Endothelial cell of umbilical vein (primary cell): ENCODE measurements at regions not wholly inside any gene's neighbourhood (a gene's known extent, or its start where the extent isn't known, plus 50 kb on each side); places are given as distances from the start of the nearest gene placed in this dataset.

Experiments used
- BruUV-seq: library from RNA; stranded (reverse); fragments of 400-500 nt; replicated peaks from 2 replicates; lab custom pipeline; 2021; lab: Mats Ljungman, UMichigan
- CTCF ChIA-PET: fragments of 300-600, 350-600 bp; sonication (Branson Sonifier 250); formaldehyde crosslinking; loops from one replicate; lab custom pipeline; 2021; ENCODE audit warnings: antibody characterized with exemption, inconsistent platforms; lab: Charles Lee
- POLR2A ChIA-PET: fragments of 300-600, 350-600 bp; sonication (Branson Sonifier 250); formaldehyde crosslinking; loops from one replicate; lab custom pipeline; 2021; ENCODE audit warnings: antibody characterized with exemption, inconsistent platforms; lab: Charles Lee
- DNase-seq: peaks from one replicate; pipeline ENCODE4 v3.0.0-alpha.2; 2011; ENCODE audit warnings: low read depth, low spot score
- FAIRE-seq: peaks from 2 replicates; lab custom pipeline; 2011; peaks lifted over from hg19 to GRCh38; lab: Jason Lieb, UNC
- H2AFZ ChIP-seq: 2 replicates; pipeline ENCODE4 v1.6.0; 2012; ENCODE audit warnings: low read depth, low read length, control low read depth, inconsistent platforms
- H3K27ac ChIP-seq: 2 replicates; pipeline ENCODE4 v1.5.1; 2011; ENCODE audit warnings: low read depth, mild to moderate bottlenecking, control low read depth, low read length, moderate library complexity; ENCODE audit not compliant: insufficient read depth
- H3K27me3 ChIP-seq, 2 experiments: 2 replicates each; pipeline versions ENCODE4 v1.6.0 to v1.6.1; 2011; ENCODE audit warnings: low read length in 2 of 2, mixed read lengths in 1 of 2; ENCODE audit not compliant: control insufficient read depth in 2 of 2, insufficient read depth in 2 of 2
- H3K36me3 ChIP-seq, 2 experiments: 2 replicates in 1 of 2; 3 replicates in 1 of 2; pipeline ENCODE4 v1.5.1; 2011; ENCODE audit warnings: low read length in 2 of 2, mild to moderate bottlenecking in 1 of 2, moderate library complexity in 1 of 2; ENCODE audit not compliant: control insufficient read depth in 2 of 2, insufficient read depth in 2 of 2; ENCODE audit errors: extremely low read depth in 1 of 2
- H3K4me1 ChIP-seq: 3 replicates; pipeline ENCODE4 v1.5.1; 2011; ENCODE audit warnings: mild to moderate bottlenecking, low read length; ENCODE audit not compliant: control insufficient read depth, insufficient read depth; ENCODE audit errors: extremely low read depth
- H3K4me2 ChIP-seq: 2 replicates; pipeline ENCODE4 v1.6.1; 2011; ENCODE audit warnings: low read length, control low read depth, mixed read lengths; ENCODE audit not compliant: insufficient read depth
- H3K4me3 ChIP-seq, 3 experiments: fragments of 200-600 bp in 1 of 3; sonication (generic), shearing (Covaris generic) in 1 of 3; replicated peaks in 1 of 3; 2 replicates each; pipeline ENCODE4 v1.5.1; 2011 to 2016; ENCODE audit warnings: control low read depth in 3 of 3, low read length in 3 of 3, mild to moderate bottlenecking in 2 of 3, inconsistent platforms in 1 of 3, low read depth in 1 of 3, moderate library complexity in 1 of 3; ENCODE audit not compliant: insufficient read depth in 1 of 3
- H3K79me2 ChIP-seq: 2 replicates; pipeline ENCODE4 v1.6.0; 2012; ENCODE audit warnings: low read length, inconsistent platforms; ENCODE audit not compliant: control insufficient read depth, insufficient read depth
- H3K9ac ChIP-seq: replicated peaks from 2 replicates; pipeline ENCODE3; 2011; ENCODE audit warnings: low read length, control low read depth; ENCODE audit not compliant: insufficient read depth; ENCODE audit errors: extremely low read depth
- H3K9me1 ChIP-seq: replicated peaks from 3 replicates; pipeline ENCODE4 v1.6.0; 2011; ENCODE audit warnings: mild to moderate bottlenecking, low read length; ENCODE audit not compliant: control insufficient read depth, insufficient read depth; ENCODE audit errors: extremely low read depth
- H3K9me3 ChIP-seq: replicated peaks from 2 replicates; pipeline ENCODE4 v1.5.1; 2012; ENCODE audit warnings: low read length, inconsistent platforms; ENCODE audit not compliant: control insufficient read depth, insufficient read depth
- H4K20me1 ChIP-seq: replicated peaks from 2 replicates; pipeline ENCODE3; 2011; ENCODE audit warnings: mild to moderate bottlenecking, low read length; ENCODE audit not compliant: control insufficient read depth, insufficient read depth; ENCODE audit errors: extremely low read depth
- EZH2 ChIP-seq: IDR thresholded peaks from 2 replicates; pipeline ENCODE4 v1.6.1; 2012; ENCODE audit warnings: borderline replicate concordance, low read depth, mild to moderate bottlenecking, moderate library complexity, low read length, inconsistent platforms; ENCODE audit not compliant: severe bottlenecking
- FOS ChIP-seq: IDR thresholded peaks from 2 replicates; pipeline ENCODE4 v1.6.1; 2011; ENCODE audit warnings: mild to moderate bottlenecking, low read length, moderate library complexity, borderline replicate concordance; ENCODE audit not compliant: insufficient read depth
- GATA2 ChIP-seq: IDR thresholded peaks from 2 replicates; pipeline ENCODE4 v1.7.0; 2011; ENCODE audit warnings: low read depth, mild to moderate bottlenecking, moderate library complexity, mixed read lengths, low read length; ENCODE audit not compliant: insufficient read length, insufficient read depth
- JUN ChIP-seq: IDR thresholded peaks from 2 replicates; pipeline ENCODE4 v1.6.1; 2011; ENCODE audit warnings: borderline replicate concordance, low read depth; ENCODE audit not compliant: insufficient read length, insufficient read depth
- MYC ChIP-seq: IDR thresholded peaks from one replicate; pipeline ENCODE4 v1.6.1; 2011; ENCODE audit warnings: mild to moderate bottlenecking, low read depth, low read length
- POLR2A ChIP-seq: IDR thresholded peaks from 2 replicates; pipeline ENCODE4 v1.6.1; 2012; ENCODE audit warnings: low read depth, mild to moderate bottlenecking, control low read depth, low read length
- POLR2AphosphoS5 ChIP-seq: IDR thresholded peaks from 2 replicates; pipeline ENCODE4 v1.6.1; 2012; ENCODE audit warnings: low read depth, mild to moderate bottlenecking, control low read depth, low read length, moderate library complexity; ENCODE audit not compliant: insufficient read depth
- dilution Hi-C: fragments of 300-500 bp; cut with MboI; formaldehyde crosslinking; loops from one replicate; pipeline ENCODE4 v1.15.0; 2019; ENCODE audit warnings: low sequenced_read_pairs; ENCODE audit not compliant: extremely low pct_ligation_motif_present
- intact Hi-C: fragments of 100-400 bp; cut with micrococcal nuclease; formaldehyde crosslinking; loops from one replicate; pipeline ENCODE4 v1.10.0; 2022
- TF ChIP-seq, protein P1 (sequence below): IDR thresholded peaks from 2 replicates; pipeline ENCODE4 v1.6.1; 2011; ENCODE audit not compliant: insufficient read depth, insufficient read length
- TF ChIP-seq, protein P2 (sequence below), 2 donors: IDR thresholded peaks; 1 replicate in 1 of 2; 2 replicates in 1 of 2; pipeline ENCODE4 v1.5.1; 2011; ENCODE audit warnings: low read length in 2 of 2, mild to moderate bottlenecking in 2 of 2, moderate library complexity in 2 of 2, control low read depth in 1 of 2, inconsistent platforms in 1 of 2, low read depth in 1 of 2; ENCODE audit not compliant: insufficient read depth in 1 of 2; ENCODE audit errors: extremely low read depth in 1 of 2

DNA sequence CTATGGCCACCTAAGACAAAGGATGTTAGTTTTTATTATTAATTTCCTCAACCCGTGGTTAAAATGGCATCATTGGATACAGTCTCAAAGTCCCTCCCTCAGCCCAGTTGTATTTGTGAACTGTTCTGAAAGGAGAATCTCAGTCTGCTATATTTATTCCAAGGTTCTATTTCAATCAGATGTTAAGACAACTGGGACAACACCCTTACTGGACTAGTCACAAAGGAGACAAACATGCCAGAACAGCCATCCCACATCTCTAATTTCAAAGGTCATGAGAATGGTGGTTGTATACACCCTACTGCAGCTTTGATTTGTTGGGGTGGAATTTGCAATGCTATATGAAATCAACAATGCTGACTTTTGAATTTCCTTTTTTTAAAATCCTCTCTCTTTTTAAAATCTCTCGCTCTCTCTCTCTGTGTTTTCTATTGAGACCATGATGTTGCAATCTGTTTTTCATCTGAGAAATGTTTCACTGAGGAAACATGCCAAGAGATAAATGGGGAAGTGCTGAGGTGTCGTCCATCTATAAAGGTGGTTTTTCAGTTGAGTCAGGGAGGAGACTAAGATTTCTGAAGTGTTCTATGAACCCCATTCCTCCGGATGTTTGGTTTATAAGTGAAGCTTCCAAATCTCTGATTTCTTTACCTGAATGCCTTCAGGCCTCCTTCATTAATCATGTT, 201.5 kb upstream of the GATB start:
- H3K9me1 ChIP-seq: no peaks in the 10 kb centered on the region
- BruUV-seq: no TSS peak
- FAIRE-seq (no peak), DNase-seq (no peak)
- no peak overlapping the region for H3K9ac ChIP-seq
- no peak for TF ChIP-seq JUN
- no peak for TF ChIP-seq POLR2AphosphoS5
- TF ChIP-seq, protein P1, sequence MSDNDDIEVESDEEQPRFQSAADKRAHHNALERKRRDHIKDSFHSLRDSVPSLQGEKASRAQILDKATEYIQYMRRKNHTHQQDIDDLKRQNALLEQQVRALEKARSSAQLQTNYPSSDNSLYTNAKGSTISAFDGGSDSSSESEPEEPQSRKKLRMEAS: no peak
- TF ChIP-seq FOS: no peak
- TF ChIP-seq GATA2: no peak
- TF ChIP-seq, protein P2, sequence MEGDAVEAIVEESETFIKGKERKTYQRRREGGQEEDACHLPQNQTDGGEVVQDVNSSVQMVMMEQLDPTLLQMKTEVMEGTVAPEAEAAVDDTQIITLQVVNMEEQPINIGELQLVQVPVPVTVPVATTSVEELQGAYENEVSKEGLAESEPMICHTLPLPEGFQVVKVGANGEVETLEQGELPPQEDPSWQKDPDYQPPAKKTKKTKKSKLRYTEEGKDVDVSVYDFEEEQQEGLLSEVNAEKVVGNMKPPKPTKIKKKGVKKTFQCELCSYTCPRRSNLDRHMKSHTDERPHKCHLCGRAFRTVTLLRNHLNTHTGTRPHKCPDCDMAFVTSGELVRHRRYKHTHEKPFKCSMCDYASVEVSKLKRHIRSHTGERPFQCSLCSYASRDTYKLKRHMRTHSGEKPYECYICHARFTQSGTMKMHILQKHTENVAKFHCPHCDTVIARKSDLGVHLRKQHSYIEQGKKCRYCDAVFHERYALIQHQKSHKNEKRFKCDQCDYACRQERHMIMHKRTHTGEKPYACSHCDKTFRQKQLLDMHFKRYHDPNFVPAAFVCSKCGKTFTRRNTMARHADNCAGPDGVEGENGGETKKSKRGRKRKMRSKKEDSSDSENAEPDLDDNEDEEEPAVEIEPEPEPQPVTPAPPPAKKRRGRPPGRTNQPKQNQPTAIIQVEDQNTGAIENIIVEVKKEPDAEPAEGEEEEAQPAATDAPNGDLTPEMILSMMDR (IDR thresholded peaks at IDR 0.05; ENCODE audit: extremely low read depth in 1 of 2, insufficient read depth in 1 of 2, low read depth in 1 of 2, low read length in 2 of 2): no peak
- no peak for TF ChIP-seq POLR2A
- TF ChIP-seq EZH2: no peak
- no peak for TF ChIP-seq MYC
- no peak overlapping the region for H3K4me2 ChIP-seq
- no peaks in the 10 kb centered on the region for H3K79me2 ChIP-seq
- H3K4me3 ChIP-seq: no peak overlapping the region
- ChIA-PET POLR2A (no interaction called here), CTCF (no interaction called here)
- dilution Hi-C loops (no loop called here), intact Hi-C loops (no loop called here)
- H3K27me3 ChIP-seq: no peaks in the 10 kb centered on the region
- no peaks in the 10 kb centered on the region for H3K36me3 ChIP-seq
- H3K9me3 ChIP-seq: no peaks in the 10 kb centered on the region
- H3K27ac ChIP-seq: no peak overlapping the region
- H4K20me1 ChIP-seq: no peaks in the 10 kb centered on the region
- no peak overlapping the region for H2AFZ ChIP-seq
- H3K4me1 ChIP-seq: no peaks in the 10 kb centered on the region
